ENCODE measurements at regions not wholly inside any gene's neighbourhood (a gene's known extent, or its start where the extent isn't known, plus 50 kb on each side); places are given as distances from the start of the nearest gene placed in this dataset.

DNA sequence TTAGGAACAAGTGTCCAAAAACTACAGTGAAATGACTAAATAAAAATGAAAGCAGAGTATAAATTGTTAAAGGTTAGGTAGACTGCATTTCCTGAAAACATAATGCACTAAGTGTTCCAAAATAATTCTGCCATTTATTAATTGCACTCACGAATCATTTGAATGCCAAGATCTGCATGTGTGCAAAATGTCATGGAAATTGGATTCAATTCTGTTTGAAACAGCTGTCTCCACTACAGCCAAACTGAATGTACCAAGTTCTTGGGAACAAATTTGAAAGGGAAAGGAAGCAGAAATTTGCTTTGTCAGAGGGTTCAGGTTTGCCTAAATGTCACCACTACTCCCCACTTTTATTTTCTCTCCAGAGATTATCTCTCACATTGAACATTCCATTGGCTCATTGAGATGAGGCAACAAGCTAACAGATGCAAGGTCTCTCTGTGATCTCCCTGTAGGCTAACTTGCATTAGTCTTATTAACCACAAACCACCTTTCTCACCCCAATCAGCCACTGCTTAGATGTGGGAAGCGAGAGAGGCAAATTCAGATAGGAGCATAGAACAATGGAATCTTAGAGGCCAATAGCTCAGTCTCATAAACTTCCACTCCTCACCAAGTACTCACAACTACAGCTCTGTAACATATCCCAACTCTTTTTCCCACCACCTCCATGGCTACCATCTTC is 226.6 kb downstream of the KDR start:
- TF ChIP-seq POLR2A (IDR thresholded peaks at IDR 0.05; ENCODE audit: low read depth, low read length) = no peak
- no peak for TF ChIP-seq SPI1 (IDR thresholded peaks at IDR 0.05; ENCODE audit: low read depth, low read length)
- TF ChIP-seq POLR2AphosphoS5 (IDR thresholded peaks at IDR 0.05; ENCODE audit: low read depth, low read length) = no peak
